Panc1 (cell line): ENCODE measurements at regions not wholly inside any gene's neighbourhood (a gene's known extent, or its start where the extent isn't known, plus 50 kb on each side); places are given as distances from the start of the nearest gene placed in this dataset.

ENCODE experiments used
- ATAC-seq: fragments of 200-7000 bp; cut with Tn5 transposase; 2 replicates; pipeline ENCODE4 v1.9.1; 2020; ENCODE audit warnings: mild to moderate bottlenecking, moderate library complexity
- BruUV-seq: library from RNA; stranded (reverse); fragments of 400-500 nt; replicated peaks from 2 replicates; lab custom pipeline; 2021; lab: Mats Ljungman, UMichigan
- CTCF ChIA-PET: fragments of 300-600 bp; sonication (Branson Sonifier 250); formaldehyde crosslinking; loops from one replicate; lab custom pipeline; 2022; ENCODE audit warnings: antibody characterized with exemption; lab: Charles Lee
- POLR2A ChIA-PET: fragments of 300-600 bp; sonication (Branson Sonifier 250); formaldehyde crosslinking; loops from one replicate; lab custom pipeline; 2022; ENCODE audit warnings: antibody characterized with exemption; lab: Charles Lee
- DNase-seq: peaks from one replicate; pipeline ENCODE4 v3.0.0-alpha.2; 2010; ENCODE audit warnings: low read depth, low spot score
- H3K27ac ChIP-seq: 2 replicates; pipeline ENCODE4 v1.5.1; 2011; ENCODE audit warnings: mild to moderate bottlenecking, low read length, inconsistent platforms
- H3K27me3 ChIP-seq: fragments of 200-500 bp; sonication (Bioruptor generic); 2 replicates; pipeline ENCODE4 v1.6.0; 2014; ENCODE audit warnings: low read length, inconsistent platforms; ENCODE audit not compliant: control insufficient read depth, insufficient read depth
- H3K36me3 ChIP-seq: fragments of 200-500 bp; sonication (Bioruptor generic); 2 replicates; pipeline ENCODE4 v1.5.1; 2014; ENCODE audit warnings: inconsistent platforms, mild to moderate bottlenecking, low read length, moderate library complexity; ENCODE audit not compliant: control insufficient read depth, insufficient read depth
- H3K4me1 ChIP-seq: 2 replicates; pipeline ENCODE4 v1.5.1; 2011; ENCODE audit warnings: inconsistent platforms, mild to moderate bottlenecking, low read length, moderate library complexity; ENCODE audit not compliant: control insufficient read depth, insufficient read depth
- H3K4me3 ChIP-seq, 2 experiments: 2 replicates each; pipeline ENCODE4 v1.5.1; 2011 to 2012; ENCODE audit warnings: low read depth in 2 of 2, low read length in 2 of 2, mild to moderate bottlenecking in 2 of 2, inconsistent platforms in 1 of 2, moderate library complexity in 1 of 2
- H3K9me3 ChIP-seq: fragments of 200-500 bp; sonication (Bioruptor generic); 2 replicates; pipeline ENCODE4 v1.5.1; 2014; ENCODE audit warnings: low read depth, mild to moderate bottlenecking, inconsistent platforms, low read length, moderate library complexity; ENCODE audit not compliant: control insufficient read depth, insufficient read depth
- CTCF ChIP-seq: fragments of 450-650 bp; IDR thresholded peaks from 2 replicates; pipeline ENCODE4 v1.5.1; 2017; ENCODE audit warnings: mild to moderate bottlenecking
- POLR2AphosphoS5 ChIP-seq: IDR thresholded peaks from 2 replicates; pipeline ENCODE4 v1.6.1; 2012; ENCODE audit warnings: mild to moderate bottlenecking, low read depth, low read length, moderate library complexity
- REST ChIP-seq, 2 experiments: IDR thresholded peaks; 2 replicates each; pipeline ENCODE4 v1.6.1; 2011 to 2012; ENCODE audit warnings: low read depth in 2 of 2, control low read depth in 1 of 2, low read length in 1 of 2, mild to moderate bottlenecking in 1 of 2, moderate library complexity in 1 of 2; ENCODE audit not compliant: insufficient read depth in 1 of 2
- SIN3A ChIP-seq: IDR thresholded peaks from 2 replicates; pipeline ENCODE4 v1.6.1; 2012; ENCODE audit warnings: low read depth, mild to moderate bottlenecking, low read length, moderate library complexity, borderline replicate concordance; ENCODE audit not compliant: insufficient read depth
- TCF7L2 ChIP-seq: IDR thresholded peaks from 2 replicates; pipeline ENCODE4 v1.6.1; 2011; ENCODE audit warnings: mild to moderate bottlenecking, low read depth, low read length, inconsistent platforms
- in situ Hi-C: cut with HindIII; loops from 2 replicates; pipeline ENCODE4 v1.10.0; 2016; ENCODE audit warnings: low sequenced_read_pairs, low pct_unique_long_range_greater_than_20kb
- intact Hi-C: fragments of 100-400 bp; cut with micrococcal nuclease; formaldehyde crosslinking; loops from one replicate; pipeline ENCODE4 v1.10.0; 2022; ENCODE audit not compliant: unreplicated experiment

DNA sequence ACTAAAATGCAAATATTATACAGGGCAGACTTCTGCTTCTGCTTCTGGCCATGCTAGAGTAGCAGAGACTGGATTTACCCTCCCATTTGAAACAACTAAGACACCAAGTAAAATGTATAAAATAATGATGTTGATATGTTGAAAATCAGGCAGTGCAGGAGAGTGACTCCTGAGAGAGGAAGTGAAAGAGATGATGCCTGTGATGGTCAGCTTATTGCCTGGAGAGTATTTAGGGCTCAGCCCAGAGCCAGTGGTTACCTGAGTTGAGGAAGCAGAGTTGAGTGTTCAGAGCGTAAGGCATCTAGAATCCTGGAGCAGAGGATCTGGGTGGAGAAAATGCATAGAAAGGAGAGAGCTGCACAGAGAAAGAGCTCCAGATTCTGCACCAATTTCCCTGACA, 131.8 kb upstream of the C14orf180 start:
- TF ChIP-seq POLR2AphosphoS5, result no peak
- no peak for TF ChIP-seq CTCF
- no peak for TF ChIP-seq SIN3A
- TF ChIP-seq TCF7L2, result no peak
- no peak for TF ChIP-seq REST (IDR thresholded peaks at IDR 0.05; ENCODE audit: insufficient read depth in 1 of 2, low read depth in 2 of 2, low read length in 1 of 2)
- H3K4me3 ChIP-seq, result no peak overlapping the region
- POLR2A ChIA-PET, result interaction anchor here (0.5 kb wide), 1 partner anchor 42 kb away, joined by 8 read pairs; no protein-coding TSS in a partner anchor
- H3K9me3 ChIP-seq, result no peaks in the 10 kb centered on the region
- no peak for DNase-seq
- CTCF ChIA-PET, result no interaction called here
- in situ Hi-C loops, result no loop called here
- H3K27me3 ChIP-seq, result peaks cover 3% of the 10 kb centered on the region; the same call in 1 of the 2 replicates
- intact Hi-C loops, result no loop called here
- BruUV-seq, result no TSS peak
- ATAC-seq, result no peak
- no peak overlapping the region for H3K27ac ChIP-seq
- no peaks in the 10 kb centered on the region for H3K4me1 ChIP-seq
- no peaks in the 10 kb centered on the region for H3K36me3 ChIP-seq

- TF ChIP-seq SIN3A (no peak), TCF7L2 (no peak), REST (IDR thresholded peaks at IDR 0.05; ENCODE audit: insufficient read depth in 1 of 2, low read depth in 2 of 2, low read length in 1 of 2) (no peak), POLR2AphosphoS5 (no peak), CTCF (no peak)
- no peaks in the 10 kb centered on the region for H3K36me3 ChIP-seq
- DNase-seq, result no peak
- H3K27ac ChIP-seq, result no peak overlapping the region
- POLR2A ChIA-PET, result no interaction called here
- no peaks in the 10 kb centered on the region for H3K4me1 ChIP-seq
- in situ Hi-C loops, result no loop called here
- H3K27me3 ChIP-seq, result peaks cover 3% of the 10 kb centered on the region; the same call in 1 of the 2 replicates
- ATAC-seq, result no peak
- BruUV-seq, result no TSS peak
- H3K9me3 ChIP-seq, result no peaks in the 10 kb centered on the region
- CTCF ChIA-PET, result no interaction called here
- intact Hi-C loops, result no loop called here
- no peak overlapping the region for H3K4me3 ChIP-seq
Measured at GRCh38 chr14:104448321-104448720, 131.2 kb upstream of the C14orf180 start.
